ENCODE measurements at regions not wholly inside any gene's neighbourhood (a gene's known extent, or its start where the extent isn't known, plus 50 kb on each side); places are given as distances from the start of the nearest gene placed in this dataset.

GRCh38 chr21:25103500-25104207, 503.6 kb downstream of the MRPL39 start:
- no peak overlapping the region for H3K4me3 ChIP-seq
- no peaks in the 10 kb centered on the region for H3K36me3 ChIP-seq (ENCODE audit: low read depth)
- H3K4me1 ChIP-seq (ENCODE audit: low read depth): no peaks in the 10 kb centered on the region
- DNase-seq (no peak), ATAC-seq (no peak)
- intact Hi-C loops (cut with DNase I, micrococcal nuclease): no loop called here
- H3K9me3 ChIP-seq: no peaks in the 10 kb centered on the region
- TF ChIP-seq CTCF (IDR thresholded peaks at IDR 0.05): no peak

GRCh38 chr21:25097648-25098047, 509.6 kb downstream of the MRPL39 start:
- intact Hi-C loops (cut with DNase I, micrococcal nuclease): no loop called here
- no peak for DNase-seq
- no peak for ATAC-seq

GRCh38 chr21:25094695-25095094, 512.6 kb downstream of the MRPL39 start:
- intact Hi-C loops (cut with DNase I, micrococcal nuclease): no loop called here
- no peaks in the 10 kb centered on the region for H3K36me3 ChIP-seq (ENCODE audit: low read depth)
- no peaks in the 10 kb centered on the region for H3K4me1 ChIP-seq (ENCODE audit: low read depth)
- H3K9me3 ChIP-seq: peaks cover 23% of the 10 kb centered on the region
- no peak overlapping the region for H3K4me3 ChIP-seq
- DNase-seq (no peak), ATAC-seq (no peak)
- no peak for TF ChIP-seq CTCF (IDR thresholded peaks at IDR 0.05)

More at GRCh38 chr21:25097648-25098047, 509.6 kb downstream of the MRPL39 start:
- H3K4me1 ChIP-seq (ENCODE audit: low read depth): no peaks in the 10 kb centered on the region
- H3K9me3 ChIP-seq: peaks cover 18% of the 10 kb centered on the region
- no peaks in the 10 kb centered on the region for H3K36me3 ChIP-seq (ENCODE audit: low read depth)
- TF ChIP-seq CTCF (IDR thresholded peaks at IDR 0.05): no peak
- no peak overlapping the region for H3K4me3 ChIP-seq

GRCh38 chr21:25092441-25093011, 514.8 kb downstream of the MRPL39 start:
- DNase-seq (peak in 1 of 3 donors; percentile 14), ATAC-seq (no peak)
- TF ChIP-seq CTCF (IDR thresholded peaks at IDR 0.05): no peak
- Histone ChIP-seq H3K4me3 (no peak overlapping the region), H3K9me3 (peaks cover 23% of the 10 kb centered on the region), H3K4me1 (ENCODE audit: low read depth) (no peaks in the 10 kb centered on the region), H3K36me3 (ENCODE audit: low read depth) (no peaks in the 10 kb centered on the region)
- intact Hi-C loops (cut with DNase I, micrococcal nuclease): no loop called here

GRCh38 chr21:25081096-25081495, 526.2 kb downstream of the MRPL39 start:
- intact Hi-C loops (cut with DNase I, micrococcal nuclease): no loop called here
- no peak for DNase-seq
- no peaks in the 10 kb centered on the region for H3K9me3 ChIP-seq
- no peak for ATAC-seq
- no peaks in the 10 kb centered on the region for H3K36me3 ChIP-seq (ENCODE audit: low read depth)
- no peaks in the 10 kb centered on the region for H3K4me1 ChIP-seq (ENCODE audit: low read depth)
- no peak overlapping the region for H3K4me3 ChIP-seq
- TF ChIP-seq CTCF (IDR thresholded peaks at IDR 0.05): no peak

Measured in mucosa of descending colon (tissue), 3 donors.